GM12878 (cell line): ENCODE measurements at regions not wholly inside any gene's neighbourhood (a gene's known extent, or its start where the extent isn't known, plus 50 kb on each side); places are given as distances from the start of the nearest gene placed in this dataset.

Experiments
- ATAC-seq: fragments of 200-7000 bp; cut with Tn5 transposase; 3 replicates; pipeline ENCODE4 v1.9.1; 2020; ENCODE audit warnings: mild to moderate bottlenecking, moderate library complexity
- BruUV-seq: library from RNA; stranded (reverse); fragments of 400-500 nt; replicated peaks from 2 replicates; lab custom pipeline; 2021; lab: Mats Ljungman, UMichigan
- CTCF ChIA-PET: fragments of 300-600 bp; sonication (Branson Sonifier 250); formaldehyde crosslinking; extraction: SDS; loops from one replicate; lab custom pipeline; 2021; ENCODE audit warnings: inconsistent platforms; lab: Yijun Ruan, JAX
- POLR2A ChIA-PET: fragments of 350-600 bp; formaldehyde crosslinking; extraction: SDS; loops from one replicate; lab custom pipeline; 2021; ENCODE audit warnings: inconsistent platforms; lab: Charles Lee
- RAD21 ChIA-PET: fragments of 300-600 bp; sonication (Branson Sonifier 250); formaldehyde crosslinking; loops from one replicate; lab custom pipeline; 2023; ENCODE audit warnings: antibody characterized with exemption; ENCODE audit not compliant: unreplicated experiment; lab: Charles Lee
- SMC1A ChIA-PET: fragments of 300-600 bp; sonication (Branson Sonifier 250); formaldehyde crosslinking; loops from one replicate; lab custom pipeline; 2023; ENCODE audit not compliant: unreplicated experiment, uncharacterized antibody; lab: Charles Lee
- DNase-seq: peaks from one replicate; pipeline ENCODE4 v3.0.0-alpha.2; 2011; ENCODE audit warnings: low read depth, low spot score
- FAIRE-seq: peaks from 3 replicates; lab custom pipeline; 2011; peaks lifted over from hg19 to GRCh38; lab: Jason Lieb, UNC
- H2AFZ ChIP-seq: 2 replicates; pipeline ENCODE4 v1.6.0; 2011; ENCODE audit warnings: low read depth, low read length, control low read depth; ENCODE audit not compliant: control insufficient read depth
- H3K27ac ChIP-seq: 2 replicates; pipeline ENCODE4 v1.5.1; 2011; ENCODE audit warnings: control low read depth; ENCODE audit not compliant: control insufficient read depth, insufficient read depth
- H3K27me3 ChIP-seq, 2 experiments: replicated peaks in 1 of 2; 2 replicates each; pipeline versions ENCODE4 v1.6.0 to v1.6.1; 2011; ENCODE audit warnings: low read length in 1 of 2; ENCODE audit not compliant: control insufficient read depth in 2 of 2, insufficient read depth in 2 of 2
- H3K36me3 ChIP-seq, 2 experiments: 2 replicates each; pipeline ENCODE4 v1.5.1; 2011; ENCODE audit warnings: low read length in 1 of 2; ENCODE audit not compliant: control insufficient read depth in 2 of 2, insufficient read depth in 2 of 2
- H3K4me1 ChIP-seq: 2 replicates; pipeline ENCODE4 v1.6.1; 2011; ENCODE audit warnings: mild to moderate bottlenecking, low read length, moderate library complexity, mixed read lengths; ENCODE audit not compliant: control insufficient read depth, insufficient read depth
- H3K4me2 ChIP-seq: 2 replicates; pipeline ENCODE4 v1.6.0; 2011; ENCODE audit warnings: control low read depth; ENCODE audit not compliant: control insufficient read depth, insufficient read depth
- H3K4me3 ChIP-seq: fragments of 200-600 bp; sonication (generic); 2 replicates; pipeline ENCODE4 v1.5.1; 2016
- H3K79me2 ChIP-seq: 2 replicates; pipeline ENCODE4 v1.6.0; 2011; ENCODE audit warnings: low read length; ENCODE audit not compliant: control insufficient read depth, insufficient read depth
- H3K9ac ChIP-seq: 2 replicates; pipeline ENCODE4 v1.8.0; 2011; ENCODE audit warnings: low read length, control low read depth, mixed read lengths; ENCODE audit not compliant: control insufficient read depth, insufficient read depth
- H3K9me3 ChIP-seq: replicated peaks from 3 replicates; pipeline ENCODE4 v1.5.1; 2011; ENCODE audit warnings: mild to moderate bottlenecking, low read length; ENCODE audit not compliant: control insufficient read depth, insufficient read depth
- H4K20me1 ChIP-seq: 2 replicates; pipeline ENCODE4 v1.6.0; 2011; ENCODE audit not compliant: control insufficient read depth, insufficient read depth
- WRNIP1 ChIP-seq: IDR thresholded peaks from 2 replicates; pipeline ENCODE4 v1.6.1; 2011; ENCODE audit warnings: low read depth, low read length, improper control_type of control experiment, borderline replicate concordance
- WGBS: methylation state at CpG from one replicate; pipeline ENCODE4 v1.1.6; 2016; ENCODE audit warnings: low lambda C conversion rate; ENCODE audit not compliant: insufficient replicate concordance, insufficient coverage; ENCODE audit errors: missing lambda C conversion rate; 5-methylcytosine and 5-hydroxymethylcytosine counted together
- in situ Hi-C: fragments of 300-500 bp; cut with MboI; formaldehyde crosslinking; loops from 9 replicates; pipeline ENCODE4 v1.14.3; 2018; ENCODE audit warnings: mixed read lengths
- intact Hi-C: fragments of 100-400 bp; cut with micrococcal nuclease; formaldehyde crosslinking; loops from one replicate; pipeline ENCODE4 v1.14.2; 2022; ENCODE audit not compliant: unreplicated experiment
- TF ChIP-seq, protein P1 (sequence below): IDR thresholded peaks from 2 replicates; pipeline ENCODE4 v1.6.1; 2011; ENCODE audit warnings: borderline replicate concordance, low read depth, mild to moderate bottlenecking, moderate library complexity, low read length; ENCODE audit not compliant: insufficient read depth, poor library complexity, severe bottlenecking
- TF ChIP-seq, protein P2 (sequence below): IDR thresholded peaks from 2 replicates; pipeline ENCODE4 v1.6.1; 2011; ENCODE audit warnings: mild to moderate bottlenecking, low read depth, low read length, moderate library complexity; ENCODE audit not compliant: insufficient replicate concordance

DNA sequence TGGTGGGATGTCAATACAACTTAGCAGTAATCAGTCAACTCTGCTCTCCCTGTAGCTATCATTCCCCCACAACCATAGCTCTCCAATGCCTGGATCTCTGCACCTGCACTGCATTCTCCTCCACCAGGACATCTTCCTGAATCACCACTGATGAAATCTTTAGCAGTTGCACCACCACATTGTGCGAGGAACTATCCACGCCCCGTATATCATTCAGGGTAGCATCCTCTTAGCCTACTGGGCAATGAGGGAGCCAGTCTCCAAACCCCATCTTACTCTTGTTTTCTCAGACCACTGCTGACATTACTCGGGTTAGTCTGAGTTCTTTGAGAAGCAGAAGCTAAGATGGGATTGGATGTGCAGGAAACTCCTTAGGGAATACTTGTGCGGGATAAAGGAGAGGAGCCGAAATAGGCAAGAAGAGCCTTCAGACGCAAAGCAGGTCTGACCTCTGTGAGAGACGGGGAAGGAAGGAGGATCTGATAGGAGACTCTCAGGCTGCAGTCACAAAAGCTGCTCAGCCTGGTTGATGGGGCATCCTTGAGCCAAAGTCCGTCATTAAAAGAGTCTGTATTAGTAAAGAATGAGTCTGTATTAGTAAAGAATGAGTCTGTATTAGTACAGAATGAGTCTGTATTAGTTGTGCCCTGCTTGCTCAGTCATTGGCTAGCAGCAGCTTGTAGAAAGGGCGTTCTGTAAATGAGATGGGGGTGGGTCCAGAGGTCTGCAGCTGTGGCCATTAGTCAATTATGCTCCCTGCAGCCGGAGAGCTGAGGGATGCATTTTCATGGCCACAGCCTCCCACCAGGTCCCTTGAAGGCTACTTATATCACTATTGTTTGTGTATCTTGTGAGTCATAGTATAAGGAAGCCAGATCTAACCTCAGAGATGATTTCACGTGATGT, 49.6 kb upstream of the RASSF3 start:
- Histone ChIP-seq H3K79me2 (no peaks in the 10 kb centered on the region), H4K20me1 (no peaks in the 10 kb centered on the region), H3K9me3 (no peaks in the 10 kb centered on the region), H2AFZ (no peak overlapping the region), H3K9ac (no peak overlapping the region), H3K36me3 (no peaks in the 10 kb centered on the region), H3K27me3 (no peaks in the 10 kb centered on the region), H3K4me3 (no peak overlapping the region), H3K27ac (no peak overlapping the region), H3K4me1 (no peaks in the 10 kb centered on the region), H3K4me2 (no peak overlapping the region)
- ChIA-PET RAD21 (interaction anchor here (0.7 to 1.6 kb wide), 4 partner anchors 11 to 136 kb away, joined by 3 to 4 read pairs (median 4); no protein-coding TSS in a partner anchor), POLR2A (no interaction called here), SMC1A (interaction anchor here (0.8 to 1.4 kb wide), 2 partner anchors 11 to 13 kb away, joined by 3 to 6 read pairs; no protein-coding TSS in a partner anchor), CTCF (interaction anchor here (0.9 to 3.0 kb wide), 3 partner anchors 11 to 136 kb away, joined by 3 to 14 read pairs (median 4); no protein-coding TSS in a partner anchor)
- intact Hi-C loops: no loop called here
- DNase-seq: no peak
- no TSS peak for BruUV-seq
- no peak; the same call in 1 of the 3 replicates for ATAC-seq
- TF ChIP-seq, protein P1, sequence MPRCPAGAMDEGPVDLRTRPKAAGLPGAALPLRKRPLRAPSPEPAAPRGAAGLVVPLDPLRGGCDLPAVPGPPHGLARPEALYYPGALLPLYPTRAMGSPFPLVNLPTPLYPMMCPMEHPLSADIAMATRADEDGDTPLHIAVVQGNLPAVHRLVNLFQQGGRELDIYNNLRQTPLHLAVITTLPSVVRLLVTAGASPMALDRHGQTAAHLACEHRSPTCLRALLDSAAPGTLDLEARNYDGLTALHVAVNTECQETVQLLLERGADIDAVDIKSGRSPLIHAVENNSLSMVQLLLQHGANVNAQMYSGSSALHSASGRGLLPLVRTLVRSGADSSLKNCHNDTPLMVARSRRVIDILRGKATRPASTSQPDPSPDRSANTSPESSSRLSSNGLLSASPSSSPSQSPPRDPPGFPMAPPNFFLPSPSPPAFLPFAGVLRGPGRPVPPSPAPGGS: peak; percentile 71
- TF ChIP-seq WRNIP1: no peak
- TF ChIP-seq, protein P2, sequence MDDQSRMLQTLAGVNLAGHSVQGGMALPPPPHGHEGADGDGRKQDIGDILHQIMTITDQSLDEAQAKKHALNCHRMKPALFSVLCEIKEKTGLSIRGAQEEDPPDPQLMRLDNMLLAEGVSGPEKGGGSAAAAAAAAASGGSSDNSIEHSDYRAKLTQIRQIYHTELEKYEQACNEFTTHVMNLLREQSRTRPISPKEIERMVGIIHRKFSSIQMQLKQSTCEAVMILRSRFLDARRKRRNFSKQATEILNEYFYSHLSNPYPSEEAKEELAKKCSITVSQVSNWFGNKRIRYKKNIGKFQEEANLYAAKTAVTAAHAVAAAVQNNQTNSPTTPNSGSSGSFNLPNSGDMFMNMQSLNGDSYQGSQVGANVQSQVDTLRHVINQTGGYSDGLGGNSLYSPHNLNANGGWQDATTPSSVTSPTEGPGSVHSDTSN: no peak
- in situ Hi-C loops: no loop called here
- WGBS: 23% methylated on average over 12 of the region's 12 CpGs
- FAIRE-seq: no peak
